H1 (cell line): ENCODE measurements at regions not wholly inside any gene's neighbourhood (a gene's known extent, or its start where the extent isn't known, plus 50 kb on each side); places are given as distances from the start of the nearest gene placed in this dataset.

Experiments
- CTCF ChIA-PET: fragments of 300-600 bp; sonication (Branson Sonifier 250); formaldehyde crosslinking; loops from one replicate; lab custom pipeline; 2021; ENCODE audit not compliant: partially characterized antibody; lab: Charles Lee
- POLR2A ChIA-PET: fragments of 300-600 bp; sonication (Branson Sonifier 250); formaldehyde crosslinking; loops from one replicate; lab custom pipeline; 2021; ENCODE audit warnings: inconsistent platforms; ENCODE audit not compliant: partially characterized antibody; lab: Charles Lee
- DNase-seq, 2 experiments: peaks; one replicate each; pipeline versions ENCODE4 v3.0.0 to v3.0.0-alpha.2; 2010 to 2022; ENCODE audit warnings: low spot score in 2 of 2, low read depth in 1 of 2, mixed read lengths in 1 of 2
- FAIRE-seq: peaks from 2 replicates; lab custom pipeline; 2011; peaks lifted over from hg19 to GRCh38; lab: Jason Lieb, UNC
- H2AFZ ChIP-seq: 2 replicates; pipeline ENCODE4 v1.8.1; 2012; ENCODE audit warnings: low read length, inconsistent platforms
- H2AK5ac ChIP-seq: 2 replicates; pipeline ENCODE4 v1.6.1; 2013; ENCODE audit warnings: low read depth, low read length
- H2BK120ac ChIP-seq: replicated peaks from 2 replicates; pipeline ENCODE3; 2013; ENCODE audit warnings: low read depth, low read length, inconsistent platforms
- H2BK12ac ChIP-seq: 2 replicates; pipeline ENCODE4 v1.6.1; 2013; ENCODE audit warnings: low read depth, low read length
- H2BK15ac ChIP-seq: 2 replicates; pipeline ENCODE4 v1.6.1; 2013; ENCODE audit warnings: low read length
- H2BK20ac ChIP-seq: 2 replicates; pipeline ENCODE4 v1.6.1; 2013; ENCODE audit warnings: low read length
- H2BK5ac ChIP-seq: 2 replicates; pipeline ENCODE4 v1.6.1; 2013; ENCODE audit warnings: low read depth, low read length
- H3K14ac ChIP-seq: 2 replicates; pipeline ENCODE4 v1.6.1; 2013; ENCODE audit warnings: inconsistent platforms; ENCODE audit not compliant: insufficient read length
- H3K18ac ChIP-seq: 2 replicates; pipeline ENCODE4 v1.6.1; 2013; ENCODE audit warnings: low read length; ENCODE audit errors: extremely low read depth
- H3K23ac ChIP-seq: 2 replicates; pipeline ENCODE4 v1.6.1; 2013; ENCODE audit warnings: inconsistent platforms; ENCODE audit not compliant: insufficient read length
- H3K23me2 ChIP-seq: 2 replicates; pipeline ENCODE4 v1.6.1; 2013; ENCODE audit warnings: low read depth, low read length
- H3K27ac ChIP-seq: 2 replicates; pipeline ENCODE4 v1.6.1; 2011; ENCODE audit warnings: low read depth, low read length, inconsistent platforms
- H3K27me3 ChIP-seq, 4 experiments: replicated peaks in 1 of 4; 1 replicate in 1 of 4; 2 replicates in 3 of 4; pipeline versions ENCODE4 v1.6.1 to v1.8.1; 2011 to 2013; ENCODE audit warnings: low read length in 3 of 4, mild to moderate bottlenecking in 3 of 4, inconsistent platforms in 2 of 4, mixed read lengths in 2 of 4, moderate library complexity in 1 of 4; ENCODE audit not compliant: control insufficient read depth in 3 of 4, insufficient read depth in 3 of 4; ENCODE audit errors: extremely low read depth in 1 of 4
- H3K36me3 ChIP-seq, 4 experiments: 2 replicates each; pipeline versions ENCODE4 v1.6.1 to v1.8.1; 2011 to 2013; ENCODE audit warnings: mild to moderate bottlenecking in 4 of 4, low read length in 3 of 4, moderate library complexity in 2 of 4, control low read depth in 1 of 4, inconsistent platforms in 1 of 4; ENCODE audit not compliant: insufficient read depth in 4 of 4, control insufficient read depth in 2 of 4
- H3K4ac ChIP-seq: replicated peaks from 2 replicates; pipeline ENCODE3; 2013; ENCODE audit warnings: low read length, low read depth, mixed read lengths, inconsistent platforms; ENCODE audit not compliant: insufficient read length
- H3K4me1 ChIP-seq, 4 experiments: replicated peaks in 1 of 4; 1 replicate in 1 of 4; 2 replicates in 3 of 4; pipeline versions ENCODE4 v1.6.1 to v1.8.1; 2011 to 2013; ENCODE audit warnings: low read length in 3 of 4, inconsistent platforms in 2 of 4, mixed read lengths in 1 of 4; ENCODE audit not compliant: insufficient read depth in 4 of 4, control insufficient read depth in 3 of 4
- H3K4me2 ChIP-seq, 2 experiments: 2 replicates each; pipeline versions ENCODE4 v1.6.1 to v1.8.1; 2011 to 2013; ENCODE audit warnings: low read depth in 2 of 2, low read length in 2 of 2, control low read depth in 1 of 2, inconsistent platforms in 1 of 2, mild to moderate bottlenecking in 1 of 2; ENCODE audit not compliant: insufficient read depth in 1 of 2
- H3K4me3 ChIP-seq, 4 experiments: fragments of 200-600, 300-600 bp in 1 of 4; sonication (generic), shearing (Covaris generic), sonication (Bioruptor Twin) in 1 of 4; 2 replicates each; pipeline versions ENCODE4 v1.5.1 to v1.8.1; 2011 to 2016; ENCODE audit warnings: low read length in 4 of 4, low read depth in 3 of 4, control low read depth in 2 of 4, inconsistent platforms in 2 of 4, mild to moderate bottlenecking in 2 of 4, mixed read lengths in 1 of 4, moderate library complexity in 1 of 4; ENCODE audit not compliant: insufficient read depth in 2 of 4; ENCODE audit errors: extremely low read depth in 1 of 4
- H3K56ac ChIP-seq: replicated peaks from 2 replicates; pipeline ENCODE3; 2013; ENCODE audit warnings: low read depth, mild to moderate bottlenecking, mixed read lengths, low read length, inconsistent platforms; ENCODE audit not compliant: insufficient read length
- H3K79me1 ChIP-seq: 2 replicates; pipeline ENCODE4 v1.6.1; 2013; ENCODE audit warnings: low read depth, low read length, control low read depth
- H3K79me2 ChIP-seq, 2 experiments: 2 replicates each; pipeline versions ENCODE4 v1.6.1 to v1.8.1; 2012 to 2013; ENCODE audit warnings: low read length in 2 of 2, mild to moderate bottlenecking in 2 of 2, inconsistent platforms in 1 of 2; ENCODE audit not compliant: insufficient read depth in 2 of 2, control insufficient read depth in 1 of 2
- H3K9ac ChIP-seq, 4 experiments: replicated peaks in 1 of 4; 1 replicate in 1 of 4; 2 replicates in 3 of 4; pipeline versions ENCODE4 v1.6.1 to v1.8.1; 2011 to 2013; ENCODE audit warnings: low read depth in 3 of 4, low read length in 3 of 4, control low read depth in 2 of 4, mild to moderate bottlenecking in 2 of 4, moderate library complexity in 2 of 4, inconsistent platforms in 1 of 4; ENCODE audit errors: extremely low read depth in 1 of 4
- H3K9me3 ChIP-seq, 2 experiments: 2 replicates each; pipeline versions ENCODE4 v1.6.1 to v1.8.1; 2012 to 2013; ENCODE audit warnings: mild to moderate bottlenecking in 2 of 2, moderate library complexity in 2 of 2, control low read depth in 1 of 2, inconsistent platforms in 1 of 2, low read depth in 1 of 2, low read length in 1 of 2, mixed read lengths in 1 of 2; ENCODE audit not compliant: insufficient read depth in 2 of 2
- H4K20me1 ChIP-seq, 2 experiments: replicated peaks in 1 of 2; 2 replicates each; pipeline versions ENCODE3 to v1.8.1; 2011 to 2013; ENCODE audit warnings: inconsistent platforms in 2 of 2, low read length in 2 of 2, mild to moderate bottlenecking in 1 of 2; ENCODE audit not compliant: insufficient read depth in 2 of 2, control insufficient read depth in 1 of 2
- H4K5ac ChIP-seq: 2 replicates; pipeline ENCODE4 v1.6.1; 2013; ENCODE audit warnings: low read length, low read depth, mixed read lengths, inconsistent platforms; ENCODE audit not compliant: insufficient read length
- H4K8ac ChIP-seq: 2 replicates; pipeline ENCODE4 v1.8.0; 2013; ENCODE audit warnings: mild to moderate bottlenecking, moderate library complexity, low read length, inconsistent platforms; ENCODE audit not compliant: insufficient read depth; ENCODE audit errors: extremely low read depth
- H4K91ac ChIP-seq: replicated peaks from 2 replicates; pipeline ENCODE3; 2013; ENCODE audit warnings: low read length, mixed read lengths, inconsistent platforms; ENCODE audit not compliant: insufficient read length
- BACH1 ChIP-seq: IDR thresholded peaks from 2 replicates; pipeline ENCODE4 v1.6.1; 2012; ENCODE audit warnings: low read length, improper control_type of control experiment
- CTBP2 ChIP-seq: IDR thresholded peaks from 2 replicates; pipeline ENCODE4 v1.7.0; 2011; ENCODE audit warnings: borderline replicate concordance, mild to moderate bottlenecking, moderate library complexity, mixed read lengths, low read length; ENCODE audit not compliant: insufficient read depth, insufficient read length
- KDM1A ChIP-seq: fragments of 200-600, 300-600 bp; sonication (generic); IDR thresholded peaks from 2 replicates; pipeline ENCODE4 v1.7.1; 2016; ENCODE audit warnings: mild to moderate bottlenecking, low read length, borderline replicate concordance
- KDM4A ChIP-seq: IDR thresholded peaks from one replicate; pipeline ENCODE4 v1.7.1; 2012; ENCODE audit warnings: low read depth, mild to moderate bottlenecking, moderate library complexity, low read length, inconsistent platforms; ENCODE audit not compliant: severe bottlenecking
- NANOG ChIP-seq: IDR thresholded peaks from 2 replicates; pipeline ENCODE4 v1.6.1; 2011; ENCODE audit warnings: low read length, low read depth, mild to moderate bottlenecking, inconsistent platforms; ENCODE audit not compliant: insufficient read depth, poor library complexity, severe bottlenecking
- PHF8 ChIP-seq: fragments of 200-600 bp; sonication (generic); conservative IDR thresholded peaks from 2 replicates; pipeline ENCODE4 v1.7.1; 2012; ENCODE audit warnings: low read depth, mild to moderate bottlenecking, inconsistent platforms, low read length, moderate library complexity
- POLR2A ChIP-seq, 2 experiments: IDR thresholded peaks; 1 replicate in 1 of 2; 2 replicates in 1 of 2; pipeline ENCODE4 v1.6.1; 2011; ENCODE audit warnings: low read depth in 2 of 2, low read length in 2 of 2, mild to moderate bottlenecking in 2 of 2; ENCODE audit errors: control extremely low read depth in 1 of 2
- RFX5 ChIP-seq: IDR thresholded peaks from 2 replicates; pipeline ENCODE4 v1.6.1; 2011; ENCODE audit warnings: low read depth, low read length, improper control_type of control experiment, borderline replicate concordance
- RNF2 ChIP-seq: fragments of 200-900, 300-1000 bp; sonication (generic); IDR thresholded peaks from 2 replicates; pipeline ENCODE4 v1.7.1; 2016; ENCODE audit warnings: borderline replicate concordance, low read depth, mild to moderate bottlenecking, antibody characterized with exemption, low read length; ENCODE audit not compliant: poor library complexity, severe bottlenecking; ENCODE audit errors: missing control alignments
- SIRT6 ChIP-seq: IDR thresholded peaks from one replicate; pipeline ENCODE4 v1.7.1; 2012; ENCODE audit warnings: low read length, inconsistent platforms
- SUZ12 ChIP-seq: fragments of 200-600 bp; sonication (generic); IDR thresholded peaks from 2 replicates; pipeline ENCODE4 v1.6.1; 2012; ENCODE audit warnings: mild to moderate bottlenecking, inconsistent platforms, low read length, moderate library complexity, mixed read lengths
- WGBS, 2 experiments: shearing (Covaris generic) in 1 of 2; methylation state at CpG; one replicate each; pipeline versions ENCODE4 v1.1.6 to v1.1.7; 2013 to 2015; ENCODE audit warnings: low lambda C conversion rate in 2 of 2, mixed read lengths in 2 of 2, inconsistent platforms in 1 of 2, low coverage in 1 of 2, missing lambda C conversion rate in 1 of 2; ENCODE audit not compliant: insufficient replicate concordance in 2 of 2, insufficient coverage in 1 of 2, insufficient read length in 1 of 2; ENCODE audit errors: extremely low coverage in 1 of 2, missing lambda C conversion rate in 1 of 2; 5-methylcytosine and 5-hydroxymethylcytosine counted together
- TF ChIP-seq, protein P1 (sequence below), 3 experiments: IDR thresholded peaks; 1 replicate in 2 of 3; 2 replicates in 1 of 3; pipeline versions ENCODE4 v1.5.1 to v1.6.1; 2011; ENCODE audit warnings: low read length in 3 of 3, mild to moderate bottlenecking in 3 of 3, inconsistent platforms in 2 of 3, low read depth in 1 of 3, moderate library complexity in 1 of 3; ENCODE audit not compliant: insufficient read depth in 1 of 3; ENCODE audit errors: control extremely low read depth in 1 of 3

DNA sequence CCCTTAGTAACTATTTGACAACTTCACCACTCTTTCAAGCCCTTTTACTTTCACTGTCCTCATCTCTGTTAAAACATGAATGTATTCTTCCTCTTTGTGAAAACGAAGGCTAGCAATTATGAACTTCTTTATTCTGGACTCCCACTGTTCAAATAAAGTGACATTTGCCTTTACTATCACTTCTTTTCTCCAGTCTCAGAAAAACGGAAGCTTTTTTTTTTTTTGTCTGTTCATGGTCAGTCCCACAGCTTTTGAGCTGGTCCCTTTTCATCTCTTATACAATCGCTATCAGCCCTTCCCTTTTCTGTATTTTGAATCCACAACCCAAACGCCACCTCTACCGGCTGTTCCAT is 327.7 kb downstream of the DKK2 start:
- no peaks in the 10 kb centered on the region for H3K27me3 ChIP-seq
- H2BK12ac ChIP-seq = no peak overlapping the region
- H3K23ac ChIP-seq = no peak overlapping the region
- no peak overlapping the region for H2BK5ac ChIP-seq
- H3K23me2 ChIP-seq = no peaks in the 10 kb centered on the region
- no peak overlapping the region for H3K14ac ChIP-seq
- no peak overlapping the region for H3K4me2 ChIP-seq
- no peak for FAIRE-seq
- H4K20me1 ChIP-seq = no peaks in the 10 kb centered on the region
- H4K8ac ChIP-seq = no peak overlapping the region
- H4K5ac ChIP-seq = no peak overlapping the region
- no peak overlapping the region for H2AK5ac ChIP-seq
- H2BK120ac ChIP-seq = no peak overlapping the region
- H3K79me1 ChIP-seq = no peaks in the 10 kb centered on the region
- no peak overlapping the region for H3K27ac ChIP-seq
- H2BK15ac ChIP-seq = no peak overlapping the region
- H3K79me2 ChIP-seq = no peaks in the 10 kb centered on the region
- CTCF ChIA-PET = interaction anchor here (1.5 kb wide), 1 partner anchor 17 kb away, joined by 6 read pairs; no protein-coding TSS in a partner anchor
- POLR2A ChIA-PET = no interaction called here
- H2AFZ ChIP-seq = no peak overlapping the region
- 88% methylated on average over 3 of the region's 5 CpGs; no CpG with 5 or more reads in 1 of the 2 experiments for WGBS, 2 experiments
- H2BK20ac ChIP-seq = no peak overlapping the region
- no peak overlapping the region for H3K9ac ChIP-seq
- H3K9me3 ChIP-seq = no peaks in the 10 kb centered on the region
- no peak overlapping the region for H3K18ac ChIP-seq
- H3K4me3 ChIP-seq = no peak overlapping the region
- H3K4ac ChIP-seq = no peak overlapping the region
- H4K91ac ChIP-seq = no peak overlapping the region
- no peak for DNase-seq
- no peaks in the 10 kb centered on the region for H3K4me1 ChIP-seq
- H3K56ac ChIP-seq = no peak overlapping the region
- H3K36me3 ChIP-seq = no peaks in the 10 kb centered on the region
- TF ChIP-seq SUZ12 (no peak), BACH1 (no peak), PHF8 (no peak), RFX5 (no peak), KDM1A (no peak), SIRT6 (no peak), POLR2A (IDR thresholded peaks at IDR 0.05; ENCODE audit: control extremely low read depth in 1 of 2, low read depth in 2 of 2, low read length in 2 of 2) (no peak), RNF2 (no peak), KDM4A (no peak), CTBP2 (no peak), NANOG (no peak)
- TF ChIP-seq, protein P1, sequence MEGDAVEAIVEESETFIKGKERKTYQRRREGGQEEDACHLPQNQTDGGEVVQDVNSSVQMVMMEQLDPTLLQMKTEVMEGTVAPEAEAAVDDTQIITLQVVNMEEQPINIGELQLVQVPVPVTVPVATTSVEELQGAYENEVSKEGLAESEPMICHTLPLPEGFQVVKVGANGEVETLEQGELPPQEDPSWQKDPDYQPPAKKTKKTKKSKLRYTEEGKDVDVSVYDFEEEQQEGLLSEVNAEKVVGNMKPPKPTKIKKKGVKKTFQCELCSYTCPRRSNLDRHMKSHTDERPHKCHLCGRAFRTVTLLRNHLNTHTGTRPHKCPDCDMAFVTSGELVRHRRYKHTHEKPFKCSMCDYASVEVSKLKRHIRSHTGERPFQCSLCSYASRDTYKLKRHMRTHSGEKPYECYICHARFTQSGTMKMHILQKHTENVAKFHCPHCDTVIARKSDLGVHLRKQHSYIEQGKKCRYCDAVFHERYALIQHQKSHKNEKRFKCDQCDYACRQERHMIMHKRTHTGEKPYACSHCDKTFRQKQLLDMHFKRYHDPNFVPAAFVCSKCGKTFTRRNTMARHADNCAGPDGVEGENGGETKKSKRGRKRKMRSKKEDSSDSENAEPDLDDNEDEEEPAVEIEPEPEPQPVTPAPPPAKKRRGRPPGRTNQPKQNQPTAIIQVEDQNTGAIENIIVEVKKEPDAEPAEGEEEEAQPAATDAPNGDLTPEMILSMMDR (IDR thresholded peaks at IDR 0.05; ENCODE audit: control extremely low read depth in 1 of 3, insufficient read depth in 1 of 3, low read depth in 1 of 3, low read length in 3 of 3) = no peak
